ENCODE measurements at regions not wholly inside any gene's neighbourhood (a gene's known extent, or its start where the extent isn't known, plus 50 kb on each side); places are given as distances from the start of the nearest gene placed in this dataset.
"Not testable (repeated sequence)": the region's sequence is repeated elsewhere in the genome, so short reads cannot be mapped to it uniquely, and the experiment has no call there.

DNA sequence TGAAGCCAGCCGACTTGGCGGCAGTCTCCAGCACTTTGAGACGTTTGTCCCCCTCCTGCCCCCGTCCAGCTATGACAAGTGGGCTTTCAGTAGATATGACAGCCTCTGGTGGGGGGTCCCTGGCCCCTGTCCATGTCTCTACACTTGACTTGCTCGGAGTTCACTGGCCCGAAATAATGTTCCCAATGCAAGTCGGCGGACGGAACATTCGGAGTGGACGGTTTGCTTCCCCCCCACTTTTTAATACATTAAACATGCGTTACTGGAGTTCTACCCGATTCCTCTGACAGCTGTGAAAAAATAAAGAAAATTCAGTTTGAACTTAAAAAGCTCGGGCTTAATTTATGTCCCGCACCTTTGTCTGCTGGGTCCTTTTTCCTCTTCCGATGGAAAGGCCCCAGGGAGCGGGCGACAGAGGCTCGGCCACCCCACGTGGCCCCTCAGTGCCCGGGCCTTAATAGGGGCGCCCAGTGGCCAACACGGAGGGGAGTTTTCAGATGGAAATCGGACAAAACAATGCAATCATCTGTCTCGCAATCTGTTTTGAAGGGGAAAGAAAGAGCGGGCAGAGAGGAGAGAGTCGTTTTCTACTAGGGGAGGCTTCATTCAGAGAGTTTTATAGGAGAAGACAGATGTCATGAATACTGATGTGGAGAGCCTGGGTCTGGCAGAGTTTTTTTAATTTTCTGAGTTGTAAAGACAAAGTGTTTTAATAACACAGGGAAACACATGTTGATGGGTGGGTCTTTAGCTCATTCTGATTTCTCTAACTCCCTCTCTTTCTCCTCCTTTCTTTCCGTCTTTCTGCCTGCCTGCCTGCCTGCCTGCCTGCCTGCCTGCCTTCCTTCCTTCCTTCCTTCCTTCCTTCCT is 50.2 kb downstream of the SMIM38 start:
- no peak for DNase-seq (ENCODE audit: low read depth, low spot score)
- no peak overlapping the region for H3K4me3 ChIP-seq (ENCODE audit: low read length)

DNA sequence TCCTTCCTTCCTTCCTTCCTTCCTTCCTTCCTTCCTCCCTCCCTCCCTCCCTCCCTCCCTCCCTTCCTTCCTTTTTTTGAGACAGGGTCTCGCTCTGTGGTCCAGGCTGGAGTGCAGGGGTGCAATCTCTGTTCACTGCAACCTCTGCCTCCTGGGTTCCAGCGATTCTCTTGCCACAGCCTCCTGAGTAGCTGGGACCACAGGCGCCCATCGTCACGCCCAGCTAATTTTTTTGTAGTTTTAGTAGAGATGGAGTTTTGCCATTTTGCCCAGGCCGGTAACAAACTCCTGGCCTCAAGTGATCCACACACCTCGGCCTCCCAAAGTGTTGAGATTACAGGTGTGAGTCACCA is 50.9 kb downstream of the SMIM38 start:
- not testable (repeated sequence) for DNase-seq (ENCODE audit: low read depth, low spot score); H3K4me3 ChIP-seq (ENCODE audit: low read length)

DNA sequence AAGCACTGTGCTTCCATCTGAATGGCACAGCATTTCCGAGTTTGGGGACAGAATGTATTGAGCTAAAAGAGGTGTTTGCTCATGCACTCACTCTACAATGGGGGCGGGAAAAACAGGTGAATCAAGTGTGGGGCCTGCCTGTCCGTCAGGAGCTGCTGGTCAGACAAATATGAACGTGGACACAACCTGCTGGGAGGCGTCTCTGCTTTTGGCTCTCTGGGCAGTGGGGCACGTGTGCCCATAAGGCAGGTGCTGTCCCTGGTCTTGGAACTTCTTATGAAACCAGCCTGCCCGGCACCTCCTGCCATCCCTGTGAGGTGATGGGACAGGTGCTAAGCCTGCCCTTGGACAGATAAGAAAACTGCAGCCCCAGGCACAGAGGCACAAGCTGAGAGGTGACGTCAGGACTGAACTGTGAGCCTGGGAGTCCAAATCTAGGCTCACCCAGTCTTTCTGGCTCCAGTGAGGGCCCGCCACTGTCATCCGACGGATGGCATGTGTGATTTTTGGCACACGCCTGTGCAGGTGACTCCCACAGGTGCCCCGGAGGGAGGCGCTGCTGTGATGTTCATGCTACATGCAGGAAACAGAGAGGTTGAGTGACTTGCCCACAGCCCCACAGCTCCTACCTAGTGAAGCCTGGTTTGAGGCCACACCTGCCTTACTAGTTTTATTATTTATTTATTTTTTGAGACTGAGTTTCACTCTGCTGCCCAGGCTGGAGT is 51.6 kb downstream of the SMIM38 start:
- no peak for DNase-seq (ENCODE audit: low read depth, low spot score)
- H3K4me3 ChIP-seq (ENCODE audit: low read length): no peak overlapping the region

- no peak overlapping the region for H3K4me3 ChIP-seq (ENCODE audit: low read length)
- DNase-seq (ENCODE audit: low read depth, low spot score): no peak
Observed at GRCh38 chr11:69208190-69209037, 52.7 kb downstream of the SMIM38 start.

DNA sequence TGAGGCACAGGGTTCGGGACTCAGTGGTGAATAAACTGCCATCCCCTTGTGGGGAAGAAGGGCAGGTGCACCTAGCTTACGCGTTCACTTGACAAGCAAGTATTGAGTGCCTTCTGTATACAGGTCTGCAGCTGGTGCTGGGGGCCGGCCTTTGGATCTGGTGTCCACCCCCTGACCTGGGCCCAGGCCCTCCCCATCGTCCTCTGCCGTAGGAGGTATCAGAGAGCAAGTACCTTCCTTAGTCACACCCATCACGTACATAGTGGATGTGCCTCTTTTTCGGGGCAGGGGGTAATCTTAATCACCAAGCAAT is 53.3 kb downstream of the SMIM38 start:
- DNase-seq (ENCODE audit: low read depth, low spot score): no peak
- no peak overlapping the region for H3K4me3 ChIP-seq (ENCODE audit: low read length)

DNA sequence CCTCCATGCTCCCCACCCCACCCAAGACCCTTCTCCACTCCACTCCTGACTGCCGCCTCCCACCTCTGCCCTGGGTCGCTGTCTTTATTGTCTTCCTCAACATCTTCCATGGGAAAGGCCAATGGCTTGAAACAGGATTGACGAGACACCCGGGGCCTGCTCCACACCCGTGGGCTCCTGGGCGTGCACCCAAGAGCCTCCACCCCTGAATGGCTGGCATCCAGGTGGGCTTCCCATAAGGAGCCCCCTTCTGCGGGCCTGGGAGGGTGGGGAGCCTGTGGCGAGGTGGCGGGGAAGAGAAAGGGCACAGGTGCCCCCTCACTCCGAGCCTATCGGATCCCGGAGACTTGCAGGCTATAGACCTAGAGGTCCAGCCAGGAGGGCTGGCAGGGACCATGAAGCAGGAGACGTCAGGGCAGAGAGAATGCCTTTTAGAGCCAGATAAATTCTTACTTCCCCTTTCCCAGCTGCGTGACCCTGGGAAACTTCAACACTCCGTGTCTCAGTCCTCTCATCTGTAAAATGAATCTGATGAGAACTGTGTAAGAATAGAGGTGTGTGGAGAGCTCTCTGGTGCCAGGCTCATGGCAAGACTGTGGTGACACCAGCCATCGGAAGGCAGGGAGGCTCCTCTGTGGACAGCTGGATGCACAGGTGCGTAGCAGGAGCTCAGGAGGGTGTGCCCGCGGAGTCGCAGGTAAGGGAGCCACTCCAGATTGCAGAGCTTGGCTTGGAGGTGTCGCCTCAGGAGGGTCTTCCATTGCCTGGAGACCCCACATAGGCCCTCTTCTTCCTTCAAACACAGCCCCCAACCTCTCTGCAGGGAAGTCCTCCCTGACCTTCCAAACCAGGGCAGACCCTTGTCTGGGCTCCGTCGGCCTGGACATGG is 53.9 kb downstream of the SMIM38 start:
- H3K4me3 ChIP-seq (ENCODE audit: low read length): no peak overlapping the region
- DNase-seq (ENCODE audit: low read depth, low spot score): no peak

DNA sequence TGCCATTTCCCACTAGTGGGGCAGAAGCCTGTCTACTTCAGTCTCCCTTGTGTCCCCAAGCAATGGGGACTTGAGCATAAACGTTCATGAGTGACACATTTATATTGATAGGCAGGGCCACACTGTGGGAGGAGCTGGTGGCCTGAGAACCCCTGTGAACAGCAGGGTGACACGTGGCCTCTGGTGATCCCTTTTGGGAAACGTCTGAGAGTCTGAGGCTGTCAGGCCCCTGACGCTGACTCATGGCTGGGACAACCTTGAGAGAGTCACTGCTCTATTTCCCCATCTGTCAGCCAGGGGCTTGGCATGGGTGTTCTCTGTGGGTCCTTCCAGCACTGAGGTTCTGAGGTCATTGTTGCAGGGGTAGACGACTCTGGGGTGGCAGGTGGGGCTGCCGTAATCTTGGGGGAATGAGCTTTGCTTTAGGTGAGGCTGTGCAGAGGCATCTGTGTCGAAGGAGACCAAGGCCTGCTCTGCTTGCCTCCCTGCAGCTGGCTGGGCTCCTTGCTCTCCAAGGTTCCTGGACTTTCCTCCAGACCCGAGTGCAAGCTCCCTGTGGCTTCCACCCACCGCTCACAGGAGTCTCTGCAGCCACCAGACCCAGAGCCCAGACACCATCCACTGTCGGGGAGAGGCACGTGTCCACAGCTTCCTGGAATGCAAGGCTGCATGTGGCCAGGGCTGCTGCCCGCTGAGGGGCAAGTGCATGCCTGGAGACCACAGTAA is 54.7 kb downstream of the SMIM38 start:
- no peak overlapping the region for H3K4me3 ChIP-seq (ENCODE audit: low read length)
- no peak for DNase-seq (ENCODE audit: low read depth, low spot score)

DNA sequence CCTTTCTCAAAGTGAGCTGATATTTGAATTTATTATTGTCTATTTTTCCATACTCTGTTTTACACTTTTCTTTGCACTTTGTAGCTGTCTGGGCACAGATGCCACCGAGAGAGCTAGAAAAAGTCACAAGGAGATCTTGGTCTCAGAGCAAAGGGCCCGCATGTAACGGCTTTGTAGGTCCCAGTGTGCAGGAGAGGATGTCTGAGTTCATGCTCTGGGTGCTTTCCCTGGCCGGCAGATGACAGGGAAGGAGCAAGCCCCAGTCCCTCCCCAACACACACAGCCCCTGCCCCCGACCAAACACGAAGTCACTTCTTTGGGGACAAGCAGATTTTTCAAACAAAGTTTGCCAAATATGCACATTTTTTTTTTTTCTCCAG is 55.8 kb downstream of the SMIM38 start:
- H3K4me3 ChIP-seq (ENCODE audit: low read length): no peak overlapping the region
- DNase-seq (ENCODE audit: low read depth, low spot score): no peak

DNA sequence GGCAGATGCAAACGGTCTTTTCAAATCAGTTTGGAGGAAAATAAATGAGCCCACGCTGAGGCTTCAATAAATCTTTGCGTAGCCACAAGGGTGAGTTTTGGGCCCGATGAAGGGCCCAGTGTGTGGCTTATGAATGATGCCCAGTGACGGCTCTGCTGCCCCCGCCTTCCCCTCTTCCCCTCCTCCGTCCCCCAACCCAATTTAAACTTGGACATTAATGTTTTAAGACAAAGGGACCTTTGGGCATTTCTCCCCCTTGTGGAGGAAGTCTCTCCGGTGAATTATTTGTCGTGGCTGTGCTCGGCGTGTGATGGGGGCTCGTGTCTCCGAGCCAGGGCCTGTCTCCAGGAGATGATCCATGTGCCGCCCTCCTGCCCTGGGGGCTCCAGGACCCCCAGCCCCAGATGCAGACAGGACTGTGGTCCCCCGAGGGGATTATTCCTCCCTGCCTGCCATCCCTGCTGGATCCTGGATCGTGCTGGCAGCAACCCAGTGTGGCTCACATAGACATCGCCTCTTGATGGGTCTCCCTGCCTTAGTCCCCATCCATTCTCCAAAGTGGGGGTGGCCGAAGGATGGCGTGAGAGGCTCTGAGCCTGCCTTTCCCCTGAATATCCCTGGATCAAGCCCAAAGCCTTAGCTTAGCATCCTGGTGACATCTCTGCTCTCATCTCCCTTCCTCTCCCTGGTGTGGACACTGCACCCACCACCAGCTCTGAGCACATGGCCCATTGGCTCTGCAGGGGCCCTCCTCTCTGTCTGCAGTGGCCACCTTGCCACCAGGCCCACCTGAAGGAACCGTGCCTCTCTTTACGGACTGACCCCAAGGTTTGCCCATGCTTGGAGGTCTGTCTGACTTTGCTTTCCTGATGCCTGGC is 56.4 kb downstream of the SMIM38 start:
- no peak overlapping the region for H3K4me3 ChIP-seq (ENCODE audit: low read length)
- DNase-seq (ENCODE audit: low read depth, low spot score): no peak

DNA sequence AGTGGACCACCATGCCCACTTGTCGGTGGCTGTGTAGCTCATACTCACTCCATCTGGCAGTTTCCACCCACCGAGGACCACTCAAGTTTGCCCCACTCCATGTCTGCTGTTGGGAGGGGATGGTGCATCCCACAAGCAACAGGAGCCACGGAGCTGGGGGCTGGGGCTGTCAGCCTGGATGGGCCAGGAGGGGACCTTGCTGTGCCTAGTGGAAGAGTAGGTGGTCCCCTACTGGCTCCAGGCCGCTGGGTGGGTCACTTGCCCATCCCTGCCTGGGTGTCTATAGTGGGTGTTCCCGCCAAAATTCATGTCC is 57.0 kb downstream of the SMIM38 start:
- no peak overlapping the region for H3K4me3 ChIP-seq (ENCODE audit: low read length)
- DNase-seq (ENCODE audit: low read depth, low spot score): no peak

- no peak overlapping the region for H3K4me3 ChIP-seq (ENCODE audit: low read length)
- no peak for DNase-seq (ENCODE audit: low read depth, low spot score)
Observed at GRCh38 chr11:69213316-69213715, 57.6 kb downstream of the SMIM38 start.

DNA sequence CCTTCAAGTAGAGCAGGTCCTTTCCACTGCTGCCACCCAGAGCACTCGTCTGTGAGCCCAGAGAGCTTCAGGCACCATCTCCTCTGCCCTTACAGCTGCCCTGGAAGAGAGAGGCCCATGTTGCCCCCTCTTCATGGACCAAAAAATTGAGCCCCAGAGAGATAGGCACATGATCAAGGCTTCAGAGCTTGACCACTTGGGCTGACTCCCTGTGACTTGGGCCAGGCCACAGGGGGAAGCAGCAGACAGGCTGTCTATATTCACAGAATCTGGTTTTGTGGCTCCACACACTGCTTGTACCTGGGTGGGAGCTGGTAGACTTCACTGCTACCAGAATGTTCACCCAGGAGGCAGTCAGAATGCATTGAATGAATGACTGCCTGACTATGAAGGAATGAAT is 58.2 kb downstream of the SMIM38 start:
- no peak overlapping the region for H3K4me3 ChIP-seq (ENCODE audit: low read length)
- no peak for DNase-seq (ENCODE audit: low read depth, low spot score)

GRCh38 chr11:69215216-69215615 is 59.5 kb downstream of the SMIM38 start:
- H3K4me3 ChIP-seq (ENCODE audit: low read length): no peak overlapping the region
- DNase-seq (ENCODE audit: low read depth, low spot score): no peak

DNA sequence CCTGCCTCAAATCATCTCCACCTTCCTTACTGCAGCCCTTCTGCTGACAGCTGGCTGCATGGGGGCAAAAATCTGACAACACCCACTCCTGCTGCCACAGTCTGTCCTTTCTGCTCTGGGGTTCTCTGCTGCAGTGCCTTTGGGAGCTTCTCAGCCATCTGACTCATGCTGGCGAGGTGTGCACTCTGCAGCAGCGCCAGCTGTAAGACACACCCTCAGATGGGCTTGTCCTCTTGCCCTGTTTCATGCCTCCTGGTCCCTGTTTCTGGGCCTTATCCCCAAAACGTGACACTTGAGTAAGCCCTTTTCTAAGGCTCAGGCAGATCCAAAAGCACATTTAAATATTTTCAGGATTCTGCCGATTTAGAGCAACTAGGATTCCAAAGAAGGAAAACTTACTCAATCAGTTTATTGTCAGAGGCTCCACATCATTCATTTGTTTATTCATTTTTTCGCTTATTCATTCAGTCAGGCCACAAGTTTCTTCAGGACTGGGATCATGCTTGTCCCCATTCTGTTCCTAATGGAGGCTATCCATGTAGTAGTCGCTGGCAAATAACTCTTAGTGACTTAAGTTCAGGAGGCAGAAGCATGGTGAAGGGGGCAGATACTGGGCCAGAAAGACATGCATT is 60.2 kb downstream of the SMIM38 start:
- H3K4me3 ChIP-seq (ENCODE audit: low read length): no peak overlapping the region
- no peak for DNase-seq (ENCODE audit: low read depth, low spot score)

DNA sequence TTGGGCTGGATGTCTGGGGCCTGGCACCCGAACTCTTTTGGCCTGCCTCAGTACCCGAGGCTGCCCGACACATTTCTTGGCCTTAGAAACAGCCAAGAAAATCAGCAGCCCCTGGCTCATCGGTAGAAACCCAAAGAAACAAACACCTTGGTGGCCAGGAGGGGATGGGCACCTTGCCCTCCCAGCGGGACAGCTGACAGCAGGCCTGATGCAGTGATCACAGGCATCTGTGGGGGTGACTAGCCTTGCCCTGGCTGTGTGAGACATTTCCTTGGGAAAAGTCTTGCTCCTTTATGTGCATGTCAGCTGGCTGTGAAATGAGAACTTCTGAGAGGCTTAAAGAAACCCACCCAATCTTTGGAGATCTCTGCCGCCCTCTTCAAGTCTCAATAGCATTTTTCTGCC is 60.9 kb downstream of the SMIM38 start:
- H3K4me3 ChIP-seq (ENCODE audit: low read length): no peak overlapping the region
- no peak for DNase-seq (ENCODE audit: low read depth, low spot score)

- no peak for DNase-seq (ENCODE audit: low read depth, low spot score)
- H3K4me3 ChIP-seq (ENCODE audit: low read length): no peak overlapping the region
Observed at GRCh38 chr11:69217276-69218105, 61.8 kb downstream of the SMIM38 start.

Data from Jurkat, Clone E6-1 (cell line).